HepG2 (cell line): ENCODE measurements at regions not wholly inside any gene's neighbourhood (a gene's known extent, or its start where the extent isn't known, plus 50 kb on each side); places are given as distances from the start of the nearest gene placed in this dataset.

ENCODE experiments used
- ATAC-seq: fragments of 200-7000 bp; cut with Tn5 transposase; 3 replicates; pipeline ENCODE4 v1.9.1; 2020; ENCODE audit warnings: mild to moderate bottlenecking, moderate library complexity
- BruUV-seq: library from RNA; stranded (reverse); fragments of 400-500 nt; replicated peaks from 2 replicates; lab custom pipeline; 2021; lab: Mats Ljungman, UMichigan
- CTCF ChIA-PET: fragments of 300-600 bp; formaldehyde crosslinking; extraction: SDS; loops from one replicate; lab custom pipeline; 2021; ENCODE audit warnings: low total read pairs, inconsistent platforms, low intra/inter-chr PET ratio; lab: Yijun Ruan, JAX
- POLR2A ChIA-PET: fragments of 350-600 bp; sonication (Branson Sonifier 250); formaldehyde crosslinking; loops from one replicate; lab custom pipeline; 2020; ENCODE audit warnings: antibody characterized with exemption, inconsistent platforms; lab: Yijun Ruan, JAX
- DNase-seq: peaks from one replicate; pipeline ENCODE4 v3.0.0-alpha.2; 2015; ENCODE audit warnings: low spot score
- FAIRE-seq: peaks from 3 replicates; lab custom pipeline; 2011; peaks lifted over from hg19 to GRCh38; lab: Jason Lieb, UNC
- H2AFZ ChIP-seq: one replicate; pipeline ENCODE4 v1.6.1; 2011; ENCODE audit warnings: low read length, inconsistent platforms
- H3K27ac ChIP-seq: fragments of 300-600 bp; 3 replicates; pipeline ENCODE4 v1.8.0; 2011; ENCODE audit warnings: mixed run types, mild to moderate bottlenecking, mixed read lengths, low read length, inconsistent platforms; ENCODE audit not compliant: insufficient read depth; ENCODE audit errors: extremely low read length
- H3K27me3 ChIP-seq, 2 experiments: fragments of 200-600 bp in 1 of 2; 2 replicates in 1 of 2; 3 replicates in 1 of 2; pipeline versions ENCODE4 v1.6.0 to v1.8.0; 2011; ENCODE audit warnings: low read length in 2 of 2, mild to moderate bottlenecking in 2 of 2, moderate library complexity in 2 of 2, inconsistent platforms in 1 of 2; ENCODE audit not compliant: insufficient read depth in 2 of 2, control insufficient read depth in 1 of 2
- H3K36me3 ChIP-seq, 2 experiments: fragments of 200-600 bp in 1 of 2; replicated peaks in 1 of 2; 2 replicates in 1 of 2; 3 replicates in 1 of 2; pipeline versions ENCODE4 v1.5.1 to v1.8.0; 2011; ENCODE audit warnings: low read length in 2 of 2, inconsistent platforms in 1 of 2; ENCODE audit not compliant: insufficient read depth in 2 of 2, control insufficient read depth in 1 of 2
- H3K4me1 ChIP-seq: 2 replicates; pipeline ENCODE4 v1.5.1; 2012; ENCODE audit warnings: low read length, inconsistent platforms; ENCODE audit not compliant: insufficient read depth
- H3K4me2 ChIP-seq: 2 replicates; pipeline ENCODE4 v1.6.0; 2011; ENCODE audit warnings: low read depth, low read length, inconsistent platforms
- H3K4me3 ChIP-seq, 3 experiments: fragments of 200-600 bp in 1 of 3; sonication (generic), shearing (Covaris generic) in 1 of 3; replicated peaks in 1 of 3; 2 replicates each; pipeline ENCODE4 v1.5.1; 2011 to 2016; ENCODE audit warnings: low read length in 3 of 3, inconsistent platforms in 2 of 3, low read depth in 2 of 3, mild to moderate bottlenecking in 2 of 3, control low read depth in 1 of 3, mixed read lengths in 1 of 3; ENCODE audit not compliant: insufficient read depth in 1 of 3
- H3K79me2 ChIP-seq: one replicate; pipeline ENCODE4 v1.6.1; 2011; ENCODE audit warnings: low read length, inconsistent platforms; ENCODE audit not compliant: insufficient read depth
- H3K9ac ChIP-seq: 2 replicates; pipeline ENCODE4 v1.6.0; 2011; ENCODE audit warnings: mild to moderate bottlenecking, low read depth, low read length, inconsistent platforms; ENCODE audit not compliant: insufficient read depth
- H3K9me3 ChIP-seq: 2 replicates; pipeline ENCODE4 v1.5.1; 2012; ENCODE audit warnings: mild to moderate bottlenecking, low read length
- H4K20me1 ChIP-seq: 2 replicates; pipeline ENCODE4 v1.6.0; 2011; ENCODE audit warnings: inconsistent platforms, mild to moderate bottlenecking, low read length, moderate library complexity; ENCODE audit not compliant: insufficient read depth
- ESRRA ChIP-seq: sonication (generic); formaldehyde crosslinking; IDR thresholded peaks from 2 replicates; pipeline ENCODE4 v1.5.1; 2020; ENCODE audit warnings: mild to moderate bottlenecking, low read depth, missing genetic modification reagents
- FIP1L1 ChIP-seq: fragments of 200-400 bp; formaldehyde crosslinking; IDR thresholded peaks from 2 replicates; pipeline ENCODE4 v1.6.1; 2018; ENCODE audit warnings: low read depth, mild to moderate bottlenecking, low read length, moderate library complexity, borderline replicate concordance; ENCODE audit not compliant: insufficient read depth
- FOXK2 ChIP-seq: fragments of 450-650 bp; IDR thresholded peaks from 2 replicates; pipeline ENCODE4 v1.6.1; 2016
- HNF4A ChIP-seq: sonication (generic); formaldehyde crosslinking; IDR thresholded peaks from 2 replicates; pipeline ENCODE4 v1.4.0; 2020; ENCODE audit warnings: missing genetic modification reagents
- MEF2D ChIP-seq: sonication (generic); formaldehyde crosslinking; IDR thresholded peaks from 2 replicates; pipeline ENCODE4 v1.5.1; 2020; ENCODE audit warnings: mild to moderate bottlenecking, missing genetic modification reagents
- RNF2 ChIP-seq: fragments of 450-650 bp; conservative IDR thresholded peaks from 2 replicates; pipeline ENCODE4 v1.6.1; 2016; ENCODE audit warnings: low read depth
- SRY ChIP-seq: sonication (generic); formaldehyde crosslinking; IDR thresholded peaks from 2 replicates; pipeline ENCODE4 v1.8.0; 2022; ENCODE audit warnings: mild to moderate bottlenecking, missing genetic modification reagents
- THAP11 ChIP-seq: IDR thresholded peaks from 2 replicates; pipeline ENCODE4 v1.6.1; 2016; ENCODE audit warnings: missing biosample characterization, missing genetic modification reagents
- ZNF101 ChIP-seq: sonication (generic); formaldehyde crosslinking; IDR thresholded peaks from 2 replicates; pipeline ENCODE4 v1.4.0; 2020; ENCODE audit warnings: mild to moderate bottlenecking, low read depth, missing genetic modification reagents, borderline replicate concordance
- ZNF329 ChIP-seq: sonication (generic); formaldehyde crosslinking; IDR thresholded peaks from 2 replicates; pipeline ENCODE4 v1.9.0; 2021; ENCODE audit warnings: low read depth, mild to moderate bottlenecking, missing genetic modification reagents
- ZNF333 ChIP-seq: sonication (generic); formaldehyde crosslinking; IDR thresholded peaks from 2 replicates; pipeline ENCODE4 v1.4.0; 2020; ENCODE audit warnings: mild to moderate bottlenecking, missing genetic modification reagents, borderline replicate concordance
- ZNF34 ChIP-seq: sonication (generic); formaldehyde crosslinking; IDR thresholded peaks from 2 replicates; pipeline ENCODE4 v1.4.0; 2020; ENCODE audit warnings: mild to moderate bottlenecking, missing genetic modification reagents, borderline replicate concordance
- ZNF431 ChIP-seq: sonication (generic); formaldehyde crosslinking; IDR thresholded peaks from 2 replicates; pipeline ENCODE4 v1.9.0; 2022; ENCODE audit warnings: missing genetic modification reagents, low read depth, mild to moderate bottlenecking, borderline replicate concordance
- ZNF558 ChIP-seq: sonication (generic); formaldehyde crosslinking; IDR thresholded peaks from 2 replicates; pipeline ENCODE4 v1.9.0; 2022; ENCODE audit warnings: mild to moderate bottlenecking, missing genetic modification reagents, borderline replicate concordance
- ZNF614 ChIP-seq: IDR thresholded peaks from 2 replicates; pipeline ENCODE4 v1.6.1; 2018; ENCODE audit warnings: missing biosample characterization, missing genetic modification reagents, inconsistent platforms, borderline replicate concordance
- ZNF703 ChIP-seq: sonication (generic); formaldehyde crosslinking; IDR thresholded peaks from 2 replicates; pipeline ENCODE4 v1.5.1; 2020; ENCODE audit warnings: missing genetic modification reagents, mild to moderate bottlenecking, moderate library complexity, borderline replicate concordance
- ZNF710 ChIP-seq: sonication (generic); formaldehyde crosslinking; IDR thresholded peaks from 2 replicates; pipeline ENCODE4 v1.5.0; 2020; ENCODE audit warnings: mild to moderate bottlenecking, missing genetic modification reagents, borderline replicate concordance
- ZNF83 ChIP-seq: sonication (generic); formaldehyde crosslinking; IDR thresholded peaks from 2 replicates; pipeline ENCODE4 v1.4.0; 2020; ENCODE audit warnings: missing genetic modification reagents, mild to moderate bottlenecking, borderline replicate concordance
- ZSCAN21 ChIP-seq: sonication (generic); formaldehyde crosslinking; IDR thresholded peaks from 2 replicates; pipeline ENCODE4 v1.8.0; 2022; ENCODE audit warnings: mild to moderate bottlenecking, missing genetic modification reagents, moderate library complexity, borderline replicate concordance
- WGBS: methylation state at CpG from one replicate; pipeline ENCODE4 v1.1.6; 2017; ENCODE audit warnings: low lambda C conversion rate; 5-methylcytosine and 5-hydroxymethylcytosine counted together
- in situ Hi-C: cut with HindIII; loops from 2 replicates; pipeline ENCODE4 v1.10.0; 2017; ENCODE audit warnings: low pct_unique_long_range_greater_than_20kb; ENCODE audit not compliant: extremely low pct_ligation_motif_present
- intact Hi-C: fragments of 100-400 bp; cut with micrococcal nuclease; formaldehyde crosslinking; loops from one replicate; pipeline ENCODE4 v1.10.0; 2022; ENCODE audit not compliant: unreplicated experiment
- TF ChIP-seq, protein P1 (sequence below): IDR thresholded peaks from 2 replicates; pipeline ENCODE4 v1.4.0; 2020; ENCODE audit warnings: mild to moderate bottlenecking, missing genetic modification reagents

DNA sequence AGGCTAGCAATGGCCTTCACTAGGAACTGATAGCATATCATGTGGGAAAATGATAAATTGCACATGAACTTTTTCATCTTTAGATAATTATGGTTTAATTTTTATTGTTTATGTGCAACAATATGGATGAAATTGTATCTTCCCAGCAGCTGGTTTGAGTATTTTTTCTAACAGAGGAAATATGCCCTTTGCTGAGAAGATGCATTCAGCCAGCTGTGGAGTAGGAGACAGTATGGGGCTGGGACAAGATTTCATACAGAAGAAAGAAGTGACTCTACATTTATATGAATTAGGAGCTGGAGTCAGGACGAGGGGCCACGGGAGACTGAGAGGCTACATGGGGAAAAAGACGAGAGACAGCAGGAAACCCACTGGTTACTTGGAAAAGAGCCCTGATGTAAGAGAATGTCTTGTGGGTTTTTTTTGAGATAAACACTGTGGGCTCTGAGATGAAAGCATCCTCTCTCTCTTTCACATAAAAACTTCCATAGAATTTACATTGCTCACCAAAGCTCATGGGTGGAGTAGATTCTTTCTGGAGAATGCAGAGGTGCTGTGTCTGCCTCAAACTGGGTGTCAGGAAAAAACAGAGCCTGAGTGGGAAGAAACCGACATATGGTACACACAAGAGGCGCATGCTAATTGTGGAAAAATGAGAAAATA is 115.2 kb upstream of the PDZRN3 start:
- H3K4me2 ChIP-seq: no peak overlapping the region
- intact Hi-C loops: no loop called here

More for the DNA sequence above, 115.2 kb upstream of the PDZRN3 start:
- under 1% methylated on average over 5 of the region's 5 CpGs for WGBS
- H4K20me1 ChIP-seq: no peaks in the 10 kb centered on the region
- H3K27ac ChIP-seq: no peak overlapping the region
- ATAC-seq (no peak), DNase-seq (no peak), FAIRE-seq (no peak)
- in situ Hi-C loops: no loop called here
- TF ChIP-seq ZNF34 (CRISPR knock-in tag): no peak
- TF ChIP-seq, protein P1, sequence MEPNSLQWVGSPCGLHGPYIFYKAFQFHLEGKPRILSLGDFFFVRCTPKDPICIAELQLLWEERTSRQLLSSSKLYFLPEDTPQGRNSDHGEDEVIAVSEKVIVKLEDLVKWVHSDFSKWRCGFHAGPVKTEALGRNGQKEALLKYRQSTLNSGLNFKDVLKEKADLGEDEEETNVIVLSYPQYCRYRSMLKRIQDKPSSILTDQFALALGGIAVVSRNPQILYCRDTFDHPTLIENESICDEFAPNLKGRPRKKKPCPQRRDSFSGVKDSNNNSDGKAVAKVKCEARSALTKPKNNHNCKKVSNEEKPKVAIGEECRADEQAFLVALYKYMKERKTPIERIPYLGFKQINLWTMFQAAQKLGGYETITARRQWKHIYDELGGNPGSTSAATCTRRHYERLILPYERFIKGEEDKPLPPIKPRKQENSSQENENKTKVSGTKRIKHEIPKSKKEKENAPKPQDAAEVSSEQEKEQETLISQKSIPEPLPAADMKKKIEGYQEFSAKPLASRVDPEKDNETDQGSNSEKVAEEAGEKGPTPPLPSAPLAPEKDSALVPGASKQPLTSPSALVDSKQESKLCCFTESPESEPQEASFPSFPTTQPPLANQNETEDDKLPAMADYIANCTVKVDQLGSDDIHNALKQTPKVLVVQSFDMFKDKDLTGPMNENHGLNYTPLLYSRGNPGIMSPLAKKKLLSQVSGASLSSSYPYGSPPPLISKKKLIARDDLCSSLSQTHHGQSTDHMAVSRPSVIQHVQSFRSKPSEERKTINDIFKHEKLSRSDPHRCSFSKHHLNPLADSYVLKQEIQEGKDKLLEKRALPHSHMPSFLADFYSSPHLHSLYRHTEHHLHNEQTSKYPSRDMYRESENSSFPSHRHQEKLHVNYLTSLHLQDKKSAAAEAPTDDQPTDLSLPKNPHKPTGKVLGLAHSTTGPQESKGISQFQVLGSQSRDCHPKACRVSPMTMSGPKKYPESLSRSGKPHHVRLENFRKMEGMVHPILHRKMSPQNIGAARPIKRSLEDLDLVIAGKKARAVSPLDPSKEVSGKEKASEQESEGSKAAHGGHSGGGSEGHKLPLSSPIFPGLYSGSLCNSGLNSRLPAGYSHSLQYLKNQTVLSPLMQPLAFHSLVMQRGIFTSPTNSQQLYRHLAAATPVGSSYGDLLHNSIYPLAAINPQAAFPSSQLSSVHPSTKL: no peak
- no peak for TF ChIP-seq RNF2
- TF ChIP-seq FIP1L1: no peak
- no peak for TF ChIP-seq ZNF83
- no peak for TF ChIP-seq ZSCAN21 (CRISPR knock-in tag)
- TF ChIP-seq ZNF333 (CRISPR knock-in tag): no peak
- no peak for TF ChIP-seq HNF4A (CRISPR knock-in tag)
- no peak for TF ChIP-seq MEF2D (CRISPR knock-in tag)
- TF ChIP-seq ZNF710 (CRISPR knock-in tag): no peak
- no peak for TF ChIP-seq FOXK2
- no peak for TF ChIP-seq ZNF703
- no peak for TF ChIP-seq THAP11 (CRISPR knock-in tag)
- TF ChIP-seq ESRRA (CRISPR knock-in tag): no peak
- no peak for TF ChIP-seq ZNF431 (CRISPR knock-in tag)
- no peak for TF ChIP-seq ZNF329 (CRISPR knock-in tag)
- no peak for TF ChIP-seq SRY
- no peak for TF ChIP-seq ZNF614
- TF ChIP-seq ZNF558 (CRISPR knock-in tag): no peak
- TF ChIP-seq ZNF101 (CRISPR knock-in tag): no peak
- H2AFZ ChIP-seq: no peak overlapping the region
- no peaks in the 10 kb centered on the region for H3K4me1 ChIP-seq
- no peaks in the 10 kb centered on the region for H3K9me3 ChIP-seq
- no peaks in the 10 kb centered on the region for H3K79me2 ChIP-seq
- no peak overlapping the region for H3K9ac ChIP-seq
- no TSS peak for BruUV-seq
- H3K27me3 ChIP-seq: no peaks in the 10 kb centered on the region; a peak in 1 of 5 replicates
- POLR2A ChIA-PET: no interaction called here
- no peak overlapping the region for H3K4me3 ChIP-seq
- no peaks in the 10 kb centered on the region for H3K36me3 ChIP-seq
- CTCF ChIA-PET: no interaction called here
